Liver (tissue), 8 donors: ENCODE measurements at regions not wholly inside any gene's neighbourhood (a gene's known extent, or its start where the extent isn't known, plus 50 kb on each side); places are given as distances from the start of the nearest gene placed in this dataset.

Experiments used
- DNase-seq: peaks from one replicate; pipeline ENCODE4 v3.0.0-alpha.2; 2017; ENCODE audit warnings: low spot score
- H3K27ac ChIP-seq, 2 donors: one replicate each; pipeline ENCODE4 v1.7.0; 2013; ENCODE audit warnings: inconsistent platforms in 2 of 2, low read length in 2 of 2, control low read depth in 1 of 2, low read depth in 1 of 2, mild to moderate bottlenecking in 1 of 2
- H3K27me3 ChIP-seq, 4 donors: one replicate each; pipeline versions ENCODE4 v1.6.1 to v1.7.0; 2013; ENCODE audit warnings: low read length in 3 of 4, inconsistent platforms in 1 of 4, mild to moderate bottlenecking in 1 of 4, moderate library complexity in 1 of 4; ENCODE audit not compliant: control insufficient read depth in 4 of 4, insufficient read depth in 4 of 4
- H3K36me3 ChIP-seq, 4 donors: one replicate each; pipeline versions ENCODE4 v1.6.1 to v1.7.0; 2013; ENCODE audit warnings: low read length in 3 of 4, mild to moderate bottlenecking in 3 of 4, low read depth in 1 of 4, moderate library complexity in 1 of 4; ENCODE audit not compliant: control insufficient read depth in 4 of 4, insufficient read depth in 3 of 4
- H3K4me1 ChIP-seq, 4 donors: one replicate each; pipeline versions ENCODE4 v1.6.1 to v1.7.0; 2013; ENCODE audit warnings: low read length in 3 of 4, mild to moderate bottlenecking in 3 of 4, moderate library complexity in 1 of 4; ENCODE audit not compliant: control insufficient read depth in 4 of 4, insufficient read depth in 4 of 4
- H3K4me3 ChIP-seq, 3 donors: one replicate each; pipeline versions ENCODE4 v1.6.1 to v1.7.0; 2013; ENCODE audit warnings: low read length in 3 of 3, control low read depth in 1 of 3, low read depth in 1 of 3, mild to moderate bottlenecking in 1 of 3
- H3K9ac ChIP-seq, 2 donors: one replicate each; pipeline ENCODE4 v1.7.0; 2013; ENCODE audit warnings: low read length in 2 of 2, mild to moderate bottlenecking in 2 of 2, moderate library complexity in 2 of 2, control low read depth in 1 of 2, low read depth in 1 of 2
- H3K9me3 ChIP-seq, 4 donors: one replicate each; pipeline versions ENCODE4 v1.6.1 to v1.7.0; 2013; ENCODE audit warnings: low read length in 3 of 4; ENCODE audit not compliant: control insufficient read depth in 4 of 4
- EGR1 ChIP-seq, 2 donors: IDR thresholded peaks; 2 replicates each; pipeline ENCODE4 v1.6.1; 2016 to 2018; ENCODE audit warnings: antibody characterized with exemption in 2 of 2, low read depth in 2 of 2
- FOXA1 ChIP-seq: IDR thresholded peaks from 2 replicates; pipeline ENCODE4 v1.6.1; 2016; ENCODE audit warnings: antibody characterized with exemption
- FOXA2 ChIP-seq: IDR thresholded peaks from 2 replicates; pipeline ENCODE4 v1.6.1; 2016; ENCODE audit warnings: antibody characterized with exemption
- GABPA ChIP-seq, 2 donors: IDR thresholded peaks in 1 of 2; conservative IDR thresholded peaks in 1 of 2; 2 replicates each; pipeline ENCODE4 v1.6.1; 2016; ENCODE audit warnings: antibody characterized with exemption in 2 of 2, mild to moderate bottlenecking in 1 of 2, moderate library complexity in 1 of 2
- HNF4A ChIP-seq, 2 donors: conservative IDR thresholded peaks; 2 replicates each; pipeline ENCODE4 v1.6.1; 2016; ENCODE audit warnings: antibody characterized with exemption in 2 of 2, mild to moderate bottlenecking in 2 of 2
- HNF4G ChIP-seq: IDR thresholded peaks from 2 replicates; pipeline ENCODE4 v1.6.1; 2016; ENCODE audit warnings: antibody characterized with exemption
- NR2F2 ChIP-seq: IDR thresholded peaks from 2 replicates; pipeline ENCODE4 v1.6.1; 2016; ENCODE audit warnings: antibody characterized with exemption
- RAD21 ChIP-seq, 2 donors: IDR thresholded peaks; 2 replicates each; pipeline ENCODE4 v1.6.1; 2016; ENCODE audit warnings: antibody characterized with exemption in 2 of 2, mild to moderate bottlenecking in 2 of 2
- RXRA ChIP-seq, 2 donors: IDR thresholded peaks; 2 replicates each; pipeline ENCODE4 v1.6.1; 2017 to 2018; ENCODE audit warnings: antibody characterized with exemption in 2 of 2, mild to moderate bottlenecking in 1 of 2
- SP1 ChIP-seq: IDR thresholded peaks from 2 replicates; pipeline ENCODE4 v1.6.1; 2018; ENCODE audit warnings: antibody characterized with exemption, mild to moderate bottlenecking
- TAF1 ChIP-seq: conservative IDR thresholded peaks from 2 replicates; pipeline ENCODE4 v1.6.1; 2016; ENCODE audit warnings: antibody characterized with exemption, mild to moderate bottlenecking
- YY1 ChIP-seq: IDR thresholded peaks from 2 replicates; pipeline ENCODE4 v1.6.1; 2016; ENCODE audit warnings: antibody characterized with exemption, mild to moderate bottlenecking
- WGBS: extraction: QIAGEN DNeasy Blood & Tissue Kit; methylation state at CpG from one replicate; pipeline ENCODE4 v1.1.7; 2013; 5-methylcytosine and 5-hydroxymethylcytosine counted together
- TF ChIP-seq, protein P1 (sequence below): IDR thresholded peaks from 2 replicates; pipeline ENCODE4 v1.6.1; 2016; ENCODE audit warnings: antibody characterized with exemption
- TF ChIP-seq, protein P2 (sequence below): IDR thresholded peaks from 2 replicates; pipeline ENCODE4 v1.6.1; 2016; ENCODE audit warnings: antibody characterized with exemption, mild to moderate bottlenecking
- TF ChIP-seq, protein P3 (sequence below): fragments of 150-350 bp; IDR thresholded peaks from 2 replicates; pipeline ENCODE4 v1.5.1; 2017; ENCODE audit warnings: improper control_type of control experiment, low read depth, low read length; ENCODE audit not compliant: missing input control
- TF ChIP-seq, protein P4 (sequence below): IDR thresholded peaks from 2 replicates; pipeline ENCODE4 v1.6.1; 2016; ENCODE audit warnings: antibody characterized with exemption
- donor health status: healthy.
- donor health status: healthy.
- donor health status: healthy.
- donor health status: healthy.
- donor health status: healthy.

DNA sequence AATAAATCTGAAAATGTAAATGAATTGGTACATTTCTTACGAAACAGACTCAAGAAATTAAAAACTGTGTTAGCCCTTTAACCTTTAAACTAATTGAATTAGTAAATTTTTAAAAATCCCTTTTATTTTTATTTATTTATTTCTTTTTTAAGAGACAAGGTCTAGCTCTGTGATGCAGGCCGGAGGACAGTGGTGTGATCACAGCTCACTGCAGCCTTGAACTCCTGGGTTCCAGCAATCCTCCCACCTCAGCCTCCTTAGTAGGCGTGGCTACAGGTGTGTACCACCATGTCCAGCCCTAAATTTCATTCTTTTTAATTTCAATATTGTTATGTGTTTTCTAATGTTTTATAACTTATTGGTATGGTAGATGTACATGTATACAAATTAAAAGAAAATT, 72.6 kb downstream of the MYEOV start:
- Histone ChIP-seq H3K27ac (no peak overlapping the region), H3K27me3 (no peaks in the 10 kb centered on the region), H3K9ac (no peak overlapping the region), H3K4me1 (peaks cover 0 to under 1% (median 0%) of the 10 kb centered on the region in 4 donors), H3K4me3 (no peak overlapping the region), H3K36me3 (no peaks in the 10 kb centered on the region), H3K9me3 (peaks cover 0 to 6% (median 0%) of the 10 kb centered on the region in 4 donors)
- WGBS, result 94% methylated on average over 3 of the region's 3 CpGs
- DNase-seq, result no peak
- TF ChIP-seq SP1 (no peak), FOXA1 (no peak), YY1 (no peak), HNF4G (no peak), RXRA (IDR thresholded peaks at IDR 0.05) (no peak), TAF1 (no peak), HNF4A (conservative IDR thresholded peaks at IDR 0.05) (no peak), GABPA (IDR thresholded peaks at IDR 0.05 in 1 of 2, conservative IDR thresholded peaks at IDR 0.05 in 1 of 2) (no peak), EGR1 (IDR thresholded peaks at IDR 0.05; ENCODE audit: low read depth in 2 of 2) (no peak), FOXA2 (no peak)
- TF ChIP-seq, protein P1, sequence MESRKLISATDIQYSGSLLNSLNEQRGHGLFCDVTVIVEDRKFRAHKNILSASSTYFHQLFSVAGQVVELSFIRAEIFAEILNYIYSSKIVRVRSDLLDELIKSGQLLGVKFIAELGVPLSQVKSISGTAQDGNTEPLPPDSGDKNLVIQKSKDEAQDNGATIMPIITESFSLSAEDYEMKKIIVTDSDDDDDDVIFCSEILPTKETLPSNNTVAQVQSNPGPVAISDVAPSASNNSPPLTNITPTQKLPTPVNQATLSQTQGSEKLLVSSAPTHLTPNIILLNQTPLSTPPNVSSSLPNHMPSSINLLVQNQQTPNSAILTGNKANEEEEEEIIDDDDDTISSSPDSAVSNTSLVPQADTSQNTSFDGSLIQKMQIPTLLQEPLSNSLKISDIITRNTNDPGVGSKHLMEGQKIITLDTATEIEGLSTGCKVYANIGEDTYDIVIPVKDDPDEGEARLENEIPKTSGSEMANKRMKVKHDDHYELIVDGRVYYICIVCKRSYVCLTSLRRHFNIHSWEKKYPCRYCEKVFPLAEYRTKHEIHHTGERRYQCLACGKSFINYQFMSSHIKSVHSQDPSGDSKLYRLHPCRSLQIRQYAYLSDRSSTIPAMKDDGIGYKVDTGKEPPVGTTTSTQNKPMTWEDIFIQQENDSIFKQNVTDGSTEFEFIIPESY, result no peak
- TF ChIP-seq, protein P2, sequence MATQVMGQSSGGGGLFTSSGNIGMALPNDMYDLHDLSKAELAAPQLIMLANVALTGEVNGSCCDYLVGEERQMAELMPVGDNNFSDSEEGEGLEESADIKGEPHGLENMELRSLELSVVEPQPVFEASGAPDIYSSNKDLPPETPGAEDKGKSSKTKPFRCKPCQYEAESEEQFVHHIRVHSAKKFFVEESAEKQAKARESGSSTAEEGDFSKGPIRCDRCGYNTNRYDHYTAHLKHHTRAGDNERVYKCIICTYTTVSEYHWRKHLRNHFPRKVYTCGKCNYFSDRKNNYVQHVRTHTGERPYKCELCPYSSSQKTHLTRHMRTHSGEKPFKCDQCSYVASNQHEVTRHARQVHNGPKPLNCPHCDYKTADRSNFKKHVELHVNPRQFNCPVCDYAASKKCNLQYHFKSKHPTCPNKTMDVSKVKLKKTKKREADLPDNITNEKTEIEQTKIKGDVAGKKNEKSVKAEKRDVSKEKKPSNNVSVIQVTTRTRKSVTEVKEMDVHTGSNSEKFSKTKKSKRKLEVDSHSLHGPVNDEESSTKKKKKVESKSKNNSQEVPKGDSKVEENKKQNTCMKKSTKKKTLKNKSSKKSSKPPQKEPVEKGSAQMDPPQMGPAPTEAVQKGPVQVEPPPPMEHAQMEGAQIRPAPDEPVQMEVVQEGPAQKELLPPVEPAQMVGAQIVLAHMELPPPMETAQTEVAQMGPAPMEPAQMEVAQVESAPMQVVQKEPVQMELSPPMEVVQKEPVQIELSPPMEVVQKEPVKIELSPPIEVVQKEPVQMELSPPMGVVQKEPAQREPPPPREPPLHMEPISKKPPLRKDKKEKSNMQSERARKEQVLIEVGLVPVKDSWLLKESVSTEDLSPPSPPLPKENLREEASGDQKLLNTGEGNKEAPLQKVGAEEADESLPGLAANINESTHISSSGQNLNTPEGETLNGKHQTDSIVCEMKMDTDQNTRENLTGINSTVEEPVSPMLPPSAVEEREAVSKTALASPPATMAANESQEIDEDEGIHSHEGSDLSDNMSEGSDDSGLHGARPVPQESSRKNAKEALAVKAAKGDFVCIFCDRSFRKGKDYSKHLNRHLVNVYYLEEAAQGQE, result no peak

DNA sequence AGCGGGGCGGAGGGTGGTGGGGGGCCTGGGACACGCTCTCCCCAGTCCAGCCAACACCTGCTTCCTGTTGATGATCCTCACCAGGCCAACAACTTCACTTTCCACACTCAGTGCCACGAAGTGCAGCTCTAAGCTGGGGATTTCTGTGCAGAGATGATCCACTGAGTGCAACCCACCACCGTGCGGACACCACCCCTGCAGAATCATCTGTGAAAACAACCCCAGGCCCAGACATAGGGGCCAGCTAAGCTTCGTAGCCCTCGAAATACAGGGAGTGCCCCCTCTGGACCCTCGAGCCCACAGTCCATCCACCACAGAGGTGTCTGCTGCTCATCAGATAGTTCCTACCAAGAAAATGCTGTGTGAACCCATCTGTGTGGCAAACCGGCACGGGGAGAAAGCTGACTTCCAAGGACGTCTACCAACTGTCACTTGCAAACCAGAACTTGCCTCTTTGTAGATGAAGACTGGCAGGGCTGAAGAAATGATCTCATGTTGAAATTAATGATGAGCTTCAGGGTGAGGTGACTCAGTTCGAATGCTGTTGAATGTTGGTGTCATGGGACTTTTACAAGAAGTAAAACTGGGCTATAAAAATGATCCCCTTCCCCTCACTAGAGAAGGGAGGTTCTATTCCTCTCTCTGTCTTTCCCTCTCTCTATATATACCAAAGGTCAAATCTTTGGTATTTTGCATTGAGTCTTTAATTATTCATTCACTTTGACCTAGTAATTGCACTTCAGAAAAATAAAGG, 73.4 kb downstream of the MYEOV start:
- no peak overlapping the region for H3K9ac ChIP-seq
- whole genome bisulfite sequencing, result 91% methylated on average over 13 of the region's 13 CpGs
- H3K27me3 ChIP-seq, result no peaks in the 10 kb centered on the region
- DNase-seq, result peak; percentile 17
- no peaks in the 10 kb centered on the region for H3K4me1 ChIP-seq
- no peak overlapping the region for H3K4me3 ChIP-seq
- H3K27ac ChIP-seq, result no peak overlapping the region
- TF ChIP-seq FOXA2 (no peak), RXRA (IDR thresholded peaks at IDR 0.05) (no peak), NR2F2 (no peak), RAD21 (IDR thresholded peaks at IDR 0.05) (no peak), HNF4A (conservative IDR thresholded peaks at IDR 0.05) (no peak), FOXA1 (no peak)
- TF ChIP-seq, protein P3, sequence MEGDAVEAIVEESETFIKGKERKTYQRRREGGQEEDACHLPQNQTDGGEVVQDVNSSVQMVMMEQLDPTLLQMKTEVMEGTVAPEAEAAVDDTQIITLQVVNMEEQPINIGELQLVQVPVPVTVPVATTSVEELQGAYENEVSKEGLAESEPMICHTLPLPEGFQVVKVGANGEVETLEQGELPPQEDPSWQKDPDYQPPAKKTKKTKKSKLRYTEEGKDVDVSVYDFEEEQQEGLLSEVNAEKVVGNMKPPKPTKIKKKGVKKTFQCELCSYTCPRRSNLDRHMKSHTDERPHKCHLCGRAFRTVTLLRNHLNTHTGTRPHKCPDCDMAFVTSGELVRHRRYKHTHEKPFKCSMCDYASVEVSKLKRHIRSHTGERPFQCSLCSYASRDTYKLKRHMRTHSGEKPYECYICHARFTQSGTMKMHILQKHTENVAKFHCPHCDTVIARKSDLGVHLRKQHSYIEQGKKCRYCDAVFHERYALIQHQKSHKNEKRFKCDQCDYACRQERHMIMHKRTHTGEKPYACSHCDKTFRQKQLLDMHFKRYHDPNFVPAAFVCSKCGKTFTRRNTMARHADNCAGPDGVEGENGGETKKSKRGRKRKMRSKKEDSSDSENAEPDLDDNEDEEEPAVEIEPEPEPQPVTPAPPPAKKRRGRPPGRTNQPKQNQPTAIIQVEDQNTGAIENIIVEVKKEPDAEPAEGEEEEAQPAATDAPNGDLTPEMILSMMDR, result no peak
- TF ChIP-seq, protein P4, sequence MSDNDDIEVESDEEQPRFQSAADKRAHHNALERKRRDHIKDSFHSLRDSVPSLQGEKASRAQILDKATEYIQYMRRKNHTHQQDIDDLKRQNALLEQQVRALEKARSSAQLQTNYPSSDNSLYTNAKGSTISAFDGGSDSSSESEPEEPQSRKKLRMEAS, result no peak
- no peaks in the 10 kb centered on the region for H3K36me3 ChIP-seq
- H3K9me3 ChIP-seq, result peaks cover 0 to 6% (median 0%) of the 10 kb centered on the region in 4 donors
